ENCODE measurements at regions not wholly inside any gene's neighbourhood (a gene's known extent, or its start where the extent isn't known, plus 50 kb on each side); places are given as distances from the start of the nearest gene placed in this dataset.

- DNase-seq, result no peak
Observed at GRCh38 chr18:46393230-46393629, 263.8 kb downstream of the LOXHD1 start.

- no peak for DNase-seq
Observed at GRCh38 chr18:46393961-46394360, 263.1 kb downstream of the LOXHD1 start.

GRCh38 chr18:46395795-46396194, 261.2 kb downstream of the LOXHD1 start:
- no peak for DNase-seq

DNA sequence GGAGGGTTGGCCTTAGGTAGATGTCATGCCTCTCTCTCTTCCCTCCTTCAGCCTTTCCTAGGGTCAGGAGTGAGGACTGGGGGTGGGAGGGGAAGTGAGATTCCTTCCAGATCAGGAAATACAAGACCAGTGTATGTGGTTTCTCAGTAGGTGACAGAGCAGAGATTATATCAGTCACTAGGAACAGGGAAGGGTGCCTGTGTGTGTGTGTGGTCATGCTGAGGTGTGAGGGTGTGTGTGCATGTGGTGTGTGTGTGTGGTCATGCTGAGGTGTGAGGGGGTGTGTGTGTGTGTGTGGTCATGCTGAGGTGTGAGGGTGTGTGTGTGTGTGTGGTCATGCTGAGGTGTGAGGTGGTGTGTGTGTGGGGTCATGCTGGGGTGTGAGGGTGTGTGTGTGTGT, 259.8 kb downstream of the LOXHD1 start:
- DNase-seq, result no peak

DNA sequence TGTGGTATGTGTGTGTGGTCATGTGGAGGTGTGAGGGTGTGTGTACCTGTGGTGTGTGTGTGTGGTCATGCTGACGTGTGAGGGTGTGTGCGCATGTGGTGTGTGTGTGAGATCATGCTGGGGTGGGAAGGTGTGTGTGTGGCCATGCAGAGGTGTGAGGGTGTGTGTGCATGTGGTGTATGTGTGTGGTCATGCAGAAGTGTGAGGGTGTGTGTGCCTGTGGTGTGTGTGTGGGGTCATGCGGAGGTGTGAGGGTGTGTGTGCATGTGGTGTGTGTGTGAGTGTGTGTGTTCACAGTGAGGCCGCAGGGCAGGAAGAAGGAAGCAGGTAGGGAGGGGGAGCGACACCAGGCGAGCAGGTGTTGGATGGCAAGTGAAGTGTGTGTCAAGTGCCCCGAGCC, 259.0 kb downstream of the LOXHD1 start:
- no peak for DNase-seq

DNA sequence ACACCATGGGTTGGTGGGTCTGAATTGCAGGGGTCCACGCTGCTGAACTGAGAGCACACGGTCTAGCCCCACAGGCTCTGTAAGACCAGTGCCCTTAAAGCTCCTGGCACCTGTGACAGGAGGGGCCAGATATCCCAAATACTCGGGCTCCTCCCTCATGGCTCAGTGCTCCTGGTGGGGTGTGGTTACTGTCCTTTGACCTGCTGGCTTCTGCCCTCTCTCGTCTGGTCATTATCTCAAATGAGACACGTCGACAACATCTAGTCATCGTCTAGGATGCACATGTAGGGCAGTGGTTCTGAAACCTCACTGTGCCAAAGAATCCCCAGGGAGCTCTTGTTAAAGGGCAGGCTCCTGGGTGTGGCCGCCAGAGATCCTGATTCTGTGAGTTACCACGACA, 258.4 kb downstream of the LOXHD1 start:
- DNase-seq, result no peak

- DNase-seq, result no peak
Observed at GRCh38 chr18:46399303-46399702, 257.7 kb downstream of the LOXHD1 start.

- DNase-seq, result no peak
Observed at GRCh38 chr18:46400449-46400848, 256.6 kb downstream of the LOXHD1 start.

GRCh38 chr18:46401486-46402070, 255.4 kb downstream of the LOXHD1 start:
- DNase-seq, result no peak

DNA sequence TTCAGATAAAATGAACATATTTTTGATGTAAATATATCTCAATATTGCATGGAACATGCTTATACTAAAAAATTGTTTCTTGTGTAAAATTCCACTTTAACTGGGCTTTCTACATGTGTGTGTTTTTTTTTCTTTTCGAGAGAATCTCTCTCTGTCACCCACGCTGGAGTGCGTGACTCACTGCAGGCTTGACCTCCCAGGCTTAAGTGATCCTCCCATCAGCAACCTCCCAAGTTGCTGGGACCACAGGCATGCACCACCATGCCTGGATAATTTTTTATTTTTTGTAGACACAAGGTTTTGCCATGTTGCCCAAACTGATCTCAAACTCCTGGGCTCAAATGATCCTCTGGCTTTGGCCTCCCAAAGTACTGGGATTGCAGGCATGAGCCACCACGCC, 254.6 kb downstream of the LOXHD1 start:
- no peak for DNase-seq

- no peak for DNase-seq
Observed at GRCh38 chr18:46402945-46403344, 254.1 kb downstream of the LOXHD1 start.

DNA sequence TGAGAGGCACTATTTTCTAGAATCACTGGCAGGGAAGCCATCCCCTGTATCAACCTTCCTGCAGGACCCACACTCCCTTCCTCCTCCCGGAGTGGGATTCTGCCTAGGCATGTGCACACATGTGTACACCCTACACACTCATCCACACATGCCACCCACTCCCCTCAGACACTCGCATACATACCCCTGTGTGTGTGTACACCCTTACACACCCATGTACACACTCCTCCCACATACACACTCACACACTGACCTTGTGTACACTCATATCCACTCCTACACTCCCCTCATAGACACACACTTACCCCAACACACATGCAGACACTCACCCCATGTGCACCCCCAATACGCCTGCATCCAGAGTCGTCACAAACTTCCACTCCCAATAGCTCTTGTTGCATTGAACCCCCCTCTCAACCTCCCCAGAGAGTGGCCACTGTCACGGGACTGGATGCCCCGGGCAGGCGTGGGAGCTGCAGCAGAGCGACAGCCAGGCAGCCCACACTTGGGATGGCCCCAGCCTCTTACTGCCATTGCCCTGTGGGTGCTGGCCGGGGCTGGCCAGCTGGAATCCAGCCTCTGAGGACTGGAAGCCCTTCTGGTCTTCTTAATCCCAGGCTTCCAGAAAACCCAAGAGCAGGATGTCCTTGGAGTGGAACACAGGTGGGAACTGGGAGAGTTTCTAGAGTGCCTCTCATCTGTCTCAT, 251.0 kb downstream of the LOXHD1 start:
- DNase-seq, result no peak

GRCh38 chr18:46406539-46406932, 250.5 kb downstream of the LOXHD1 start:
- DNase-seq, result no peak

DNA sequence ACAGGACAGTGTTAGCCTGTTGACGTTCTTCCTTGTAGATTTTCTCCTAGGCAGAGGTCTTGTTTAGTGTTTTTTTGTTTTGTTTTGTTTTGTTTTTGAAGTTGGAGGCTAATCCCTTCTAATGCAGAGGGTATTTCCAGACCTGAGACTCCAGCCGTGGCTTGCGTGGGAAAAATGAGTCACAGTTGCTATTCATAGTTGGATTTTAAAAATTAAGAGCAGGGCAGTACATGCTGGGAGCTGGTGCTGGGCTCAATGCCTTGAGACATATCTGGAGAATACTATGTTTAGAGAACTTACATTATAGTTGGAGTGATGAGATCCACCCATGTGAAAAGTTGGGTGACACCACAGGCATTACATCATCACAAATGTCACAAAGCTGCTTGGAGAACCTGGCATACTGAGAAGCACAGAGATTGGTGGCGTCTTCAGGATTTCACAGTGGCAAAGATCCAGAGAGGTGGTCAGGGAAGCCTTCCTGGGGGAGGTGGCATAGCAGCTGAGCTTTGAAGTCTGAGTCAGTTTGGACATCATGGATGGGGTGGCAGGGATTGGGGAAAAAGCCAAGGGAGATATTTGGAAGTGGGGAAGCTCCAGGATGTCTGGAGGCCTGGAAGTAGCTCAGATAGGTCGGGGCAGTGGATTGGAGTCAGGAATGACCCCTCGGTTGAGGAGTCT, 249.4 kb downstream of the LOXHD1 start:
- DNase-seq, result no peak

GRCh38 chr18:46408334-46408987, 248.6 kb downstream of the LOXHD1 start:
- DNase-seq, result no peak

DNA sequence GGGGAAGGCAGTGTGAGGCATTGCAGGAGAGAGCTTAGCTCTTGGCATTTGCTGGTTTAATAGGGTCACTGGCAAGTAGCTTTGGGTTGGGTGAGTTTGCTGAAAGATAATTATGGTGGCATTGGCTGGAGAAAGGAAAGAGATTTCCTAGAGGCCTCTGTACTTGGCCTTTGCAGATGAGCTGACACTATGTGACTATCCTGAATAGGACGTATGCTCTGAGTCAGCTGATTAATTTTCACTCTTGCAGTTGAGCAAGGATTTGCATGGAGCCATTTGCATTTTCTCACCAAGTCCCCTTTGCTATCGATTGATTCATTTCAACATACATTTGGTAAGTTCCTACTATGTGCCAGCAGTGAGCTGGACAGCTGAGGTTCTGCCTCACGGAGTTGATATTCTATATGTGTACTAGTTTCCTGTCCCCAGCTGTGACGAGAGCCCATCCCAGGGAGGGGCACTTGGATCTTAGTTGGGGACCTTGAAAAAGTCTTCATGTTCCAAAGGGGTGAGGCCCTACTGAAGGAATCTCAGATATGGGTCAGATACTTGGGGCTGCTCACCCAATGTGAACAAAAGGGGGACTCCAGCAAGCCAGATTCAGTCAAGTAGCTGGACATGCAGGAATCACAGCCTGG, 245.7 kb downstream of the LOXHD1 start:
- DNase-seq, result no peak

GRCh38 chr18:46411867-46412690, 244.9 kb downstream of the LOXHD1 start:
- DNase-seq, result no peak

GRCh38 chr18:46412916-46413315, 244.1 kb downstream of the LOXHD1 start:
- DNase-seq, result no peak

DNA sequence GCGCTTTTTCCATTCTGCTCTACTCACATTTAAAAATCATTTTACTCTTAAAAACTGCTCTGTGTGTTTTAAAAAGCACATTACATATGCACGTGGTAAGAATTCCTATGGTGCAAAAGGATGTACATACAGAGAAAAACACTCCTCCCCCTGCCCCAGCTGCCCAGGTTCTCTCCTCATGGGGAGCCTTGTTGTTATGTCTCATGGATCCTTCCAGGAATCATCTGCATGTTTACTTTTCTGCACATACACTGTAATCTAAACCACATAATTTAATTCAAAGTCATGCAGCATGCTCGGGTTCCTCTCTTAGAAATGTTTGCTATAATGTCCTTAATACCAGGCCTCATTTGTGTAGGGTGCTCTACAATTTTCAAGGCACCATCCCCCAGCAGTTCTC, 243.3 kb downstream of the LOXHD1 start:
- peak; percentile 46 for DNase-seq

GRCh38 chr18:46414863-46415262, 242.2 kb downstream of the LOXHD1 start:
- DNase-seq, result no peak

- no peak for DNase-seq
Observed at GRCh38 chr18:46415532-46416252, 241.3 kb downstream of the LOXHD1 start.
